BLaER1 treated with 17β-estradiol and CSF1 and Interleukin-3, amounts not matched to agents 10 nM and 100 nM (cell line): ENCODE measurements at regions not wholly inside any gene's neighbourhood (a gene's known extent, or its start where the extent isn't known, plus 50 kb on each side); places are given as distances from the start of the nearest gene placed in this dataset.

Experiments
- H3K27ac ChIP-seq, 11 experiments: shearing (Covaris generic); formaldehyde crosslinking; 2 replicates each; pipeline ENCODE4 v1.8.1; 2022
- H3K27me3 ChIP-seq, 11 experiments: shearing (Covaris generic); formaldehyde crosslinking; 2 replicates each; pipeline ENCODE4 v1.8.1; 2022
- H3K36me3 ChIP-seq, 11 experiments: shearing (Covaris generic); formaldehyde crosslinking; 2 replicates each; pipeline ENCODE4 v1.8.1; 2022
- H3K4me1 ChIP-seq, 10 experiments: shearing (Covaris generic); formaldehyde crosslinking; 2 replicates each; pipeline ENCODE4 v1.8.1; 2022
- H3K4me2 ChIP-seq, 11 experiments: shearing (Covaris generic); formaldehyde crosslinking; 2 replicates each; pipeline ENCODE4 v1.8.1; 2022
- H3K4me3 ChIP-seq, 10 experiments: shearing (Covaris generic); formaldehyde crosslinking; 2 replicates each; pipeline ENCODE4 v1.8.1; 2022
- H3K9ac ChIP-seq, 11 experiments: shearing (Covaris generic); formaldehyde crosslinking; 2 replicates each; pipeline ENCODE4 v1.8.1; 2022
- H3K9me3 ChIP-seq, 11 experiments: shearing (Covaris generic); formaldehyde crosslinking; replicated peaks in 1 of 11; 2 replicates each; pipeline ENCODE4 v1.8.1; 2022
- H4K20me1 ChIP-seq, 11 experiments: shearing (Covaris generic); formaldehyde crosslinking; 2 replicates each; pipeline ENCODE4 v1.8.1; 2022
- Cebpa-rat ChIP-seq, 11 experiments: shearing (Covaris generic); IDR thresholded peaks; 2 replicates each; pipeline ENCODE4 v1.8.1; 2022

DNA sequence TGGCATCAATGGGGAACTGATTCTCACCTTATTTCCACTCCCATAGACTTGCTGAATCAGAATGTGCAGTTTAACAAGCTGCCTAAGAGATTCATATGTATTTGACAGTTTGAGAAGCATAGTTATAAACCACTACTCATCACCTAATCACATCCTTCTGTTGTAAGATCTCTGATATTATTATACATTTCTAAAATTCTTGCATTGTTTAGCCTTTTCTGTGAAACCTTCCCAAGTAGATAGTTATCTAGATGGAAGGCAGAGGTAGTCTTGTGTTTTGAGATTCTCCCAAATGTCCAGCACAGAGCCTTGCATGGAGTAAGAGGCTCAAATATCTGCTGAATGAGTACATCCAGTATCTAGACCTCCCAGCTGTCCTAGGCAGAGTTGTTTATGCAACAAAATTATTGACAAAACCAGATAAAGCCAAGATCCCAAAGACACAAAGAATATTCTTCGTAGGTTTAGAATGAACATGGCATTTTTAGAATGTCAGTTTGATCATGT is 227.3 kb downstream of the KDR start:
- no peak for TF ChIP-seq Cebpa-rat (IDR thresholded peaks at IDR 0.05)
- Histone ChIP-seq H4K20me1 (no peaks in the 10 kb centered on the region), H3K4me1 (peaks cover 0 to 10% (median 7%) of the 10 kb centered on the region in 10 experiments; a peak in 9 of 20 replicates), H3K9ac (no peak overlapping the region), H3K27me3 (no peaks in the 10 kb centered on the region), H3K36me3 (no peaks in the 10 kb centered on the region), H3K9me3 (peaks cover 0 to 22% (median 15%) of the 10 kb centered on the region in 11 experiments; a peak in 14 of 22 replicates), H3K27ac (no peak overlapping the region), H3K4me3 (no peak overlapping the region), H3K4me2 (no peak overlapping the region)

DNA sequence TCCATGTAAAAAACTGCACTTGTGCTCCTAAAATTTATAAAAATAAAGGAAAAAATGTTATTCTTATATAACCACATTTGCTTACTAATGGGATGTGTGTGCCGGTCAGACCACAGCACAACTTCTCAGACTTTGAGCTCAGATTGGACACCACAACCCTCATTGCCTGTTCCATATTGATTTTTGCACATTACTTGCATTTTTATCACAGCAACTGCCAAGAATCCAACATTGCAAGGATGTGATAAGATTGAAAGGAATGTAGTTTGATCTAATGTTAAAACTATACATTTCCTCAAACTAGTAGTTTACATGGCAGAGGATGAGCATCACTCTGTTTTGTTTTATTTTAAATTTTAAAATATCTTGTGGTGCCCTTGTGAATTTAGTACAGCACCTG is 227.8 kb downstream of the KDR start:
- no peak for TF ChIP-seq Cebpa-rat (IDR thresholded peaks at IDR 0.05)
- peaks cover 0 to 10% (median 7%) of the 10 kb centered on the region in 10 experiments; a peak in 9 of 20 replicates for H3K4me1 ChIP-seq
- H3K4me2 ChIP-seq = no peak overlapping the region
- H3K27ac ChIP-seq = no peak overlapping the region
- H3K36me3 ChIP-seq = no peaks in the 10 kb centered on the region
- no peaks in the 10 kb centered on the region for H3K27me3 ChIP-seq
- H3K4me3 ChIP-seq = no peak overlapping the region
- H4K20me1 ChIP-seq = no peaks in the 10 kb centered on the region
- H3K9ac ChIP-seq = no peak overlapping the region
- H3K9me3 ChIP-seq = peaks cover 0 to 22% (median 14%) of the 10 kb centered on the region in 11 experiments; a peak in 13 of 22 replicates

DNA sequence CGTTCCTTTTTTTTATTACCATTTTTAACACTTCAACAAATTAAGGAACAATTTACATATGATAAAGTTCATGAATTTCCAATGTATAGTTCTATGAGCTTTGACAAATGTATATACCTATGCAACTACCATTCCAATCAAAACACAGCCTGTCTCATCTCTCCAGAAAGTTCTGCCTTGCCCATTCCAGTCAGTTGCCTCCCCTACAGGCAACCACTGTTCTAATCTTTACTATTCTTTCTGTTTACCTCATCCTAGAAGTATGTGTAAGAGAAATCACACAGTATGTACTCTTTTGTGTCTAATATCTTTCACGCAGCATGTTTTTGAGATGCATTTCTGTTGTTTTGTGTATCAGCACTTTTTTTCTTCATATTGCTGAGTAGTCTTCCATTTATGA is 224.9 kb downstream of the KIT start:
- Histone ChIP-seq H3K9ac (no peak overlapping the region), H3K4me3 (no peak overlapping the region), H3K4me1 (peaks cover 0 to 4% (median 0%) of the 10 kb centered on the region in 10 experiments; a peak in 1 of 20 replicates), H3K27ac (no peak overlapping the region), H3K4me2 (no peak overlapping the region), H3K9me3 (no peaks in the 10 kb centered on the region), H3K27me3 (no peaks in the 10 kb centered on the region), H3K36me3 (no peaks in the 10 kb centered on the region), H4K20me1 (no peaks in the 10 kb centered on the region)
- no peak for TF ChIP-seq Cebpa-rat (IDR thresholded peaks at IDR 0.05)

DNA sequence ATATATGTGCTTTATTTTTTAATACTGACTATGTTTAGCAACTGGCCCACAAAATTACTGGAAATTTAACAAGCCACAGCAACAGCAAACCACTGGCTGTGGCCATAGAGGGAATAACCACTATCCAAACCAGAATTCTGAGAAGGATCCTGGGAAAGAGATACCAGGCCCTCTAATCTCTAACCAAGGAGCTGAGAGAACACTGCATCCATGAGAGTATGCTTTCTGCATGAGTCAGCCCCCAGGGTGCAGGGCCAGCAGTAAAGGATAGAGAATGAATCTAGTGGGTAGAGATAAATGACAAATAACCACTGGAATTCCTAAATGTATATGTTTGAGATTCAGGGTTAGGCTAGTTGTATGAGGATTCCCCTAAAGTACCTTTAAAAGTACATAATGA is 221.8 kb downstream of the KIT start:
- Histone ChIP-seq H3K36me3 (no peaks in the 10 kb centered on the region), H3K4me2 (no peak overlapping the region), H4K20me1 (no peaks in the 10 kb centered on the region), H3K9me3 (peaks cover 0 to 4% (median 0%) of the 10 kb centered on the region in 11 experiments; a peak in 1 of 22 replicates), H3K4me1 (peaks cover 0 to 4% (median 0%) of the 10 kb centered on the region in 10 experiments; a peak in 1 of 20 replicates), H3K4me3 (no peak overlapping the region), H3K27me3 (no peaks in the 10 kb centered on the region), H3K27ac (no peak overlapping the region), H3K9ac (no peak overlapping the region)
- no peak for TF ChIP-seq Cebpa-rat (IDR thresholded peaks at IDR 0.05)

DNA sequence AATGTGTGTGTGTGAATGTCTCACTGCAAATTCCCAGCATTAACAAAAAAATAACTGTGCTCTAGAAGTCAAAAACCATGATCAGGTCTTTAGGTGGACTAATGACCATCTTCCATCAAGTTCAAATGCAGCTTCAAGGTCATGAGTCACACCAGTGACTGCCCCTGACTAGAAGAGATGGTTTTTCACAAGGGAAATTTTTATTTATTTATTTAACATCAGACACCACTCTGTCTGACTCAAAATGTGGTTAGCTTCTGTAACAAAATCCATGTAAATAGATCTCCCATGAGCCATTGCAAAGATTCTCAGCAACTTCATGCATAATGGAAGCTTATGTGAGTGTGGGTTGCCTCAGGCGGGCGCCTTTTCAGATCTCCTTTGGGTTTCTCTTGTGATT is 219.2 kb downstream of the KIT start:
- H3K4me2 ChIP-seq = no peak overlapping the region
- no peaks in the 10 kb centered on the region for H3K36me3 ChIP-seq
- no peak for TF ChIP-seq Cebpa-rat (IDR thresholded peaks at IDR 0.05)
- no peak overlapping the region for H3K4me3 ChIP-seq
- H3K4me1 ChIP-seq = peaks cover 0 to 4% (median 0%) of the 10 kb centered on the region in 10 experiments; a peak in 1 of 20 replicates
- H3K9me3 ChIP-seq = peaks cover 0 to 4% (median 0%) of the 10 kb centered on the region in 11 experiments; a peak in 1 of 22 replicates
- no peak overlapping the region for H3K27ac ChIP-seq
- H3K9ac ChIP-seq = no peak overlapping the region
- H4K20me1 ChIP-seq = no peaks in the 10 kb centered on the region
- H3K27me3 ChIP-seq = no peaks in the 10 kb centered on the region

DNA sequence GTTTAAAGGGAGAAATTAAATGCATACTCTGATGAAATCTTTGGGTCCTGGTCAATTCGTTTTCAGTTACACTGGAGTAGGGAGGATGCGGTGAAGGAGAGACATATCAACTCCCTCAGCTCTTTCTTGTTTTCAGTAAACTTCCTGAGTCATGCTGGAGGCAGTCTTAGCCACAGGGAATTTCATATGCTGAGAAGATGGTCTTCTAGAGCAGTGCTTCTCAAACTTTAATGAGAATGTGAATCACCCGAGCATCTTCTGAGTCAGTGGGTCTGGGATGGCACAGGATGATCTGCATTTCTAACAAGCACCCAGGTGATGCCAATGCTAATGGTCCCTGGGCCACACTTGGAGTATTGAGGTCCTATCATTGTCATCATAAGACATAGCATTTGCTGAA is 214.5 kb downstream of the KIT start:
- Histone ChIP-seq H3K27ac (no peak overlapping the region), H3K9me3 (peaks cover 0 to 15% (median 0%) of the 10 kb centered on the region in 11 experiments; a peak in 3 of 22 replicates), H3K4me3 (no peak overlapping the region), H3K9ac (no peak overlapping the region), H4K20me1 (no peaks in the 10 kb centered on the region), H3K4me1 (no peaks in the 10 kb centered on the region), H3K36me3 (no peaks in the 10 kb centered on the region), H3K4me2 (no peak overlapping the region), H3K27me3 (no peaks in the 10 kb centered on the region)
- no peak for TF ChIP-seq Cebpa-rat (IDR thresholded peaks at IDR 0.05)

DNA sequence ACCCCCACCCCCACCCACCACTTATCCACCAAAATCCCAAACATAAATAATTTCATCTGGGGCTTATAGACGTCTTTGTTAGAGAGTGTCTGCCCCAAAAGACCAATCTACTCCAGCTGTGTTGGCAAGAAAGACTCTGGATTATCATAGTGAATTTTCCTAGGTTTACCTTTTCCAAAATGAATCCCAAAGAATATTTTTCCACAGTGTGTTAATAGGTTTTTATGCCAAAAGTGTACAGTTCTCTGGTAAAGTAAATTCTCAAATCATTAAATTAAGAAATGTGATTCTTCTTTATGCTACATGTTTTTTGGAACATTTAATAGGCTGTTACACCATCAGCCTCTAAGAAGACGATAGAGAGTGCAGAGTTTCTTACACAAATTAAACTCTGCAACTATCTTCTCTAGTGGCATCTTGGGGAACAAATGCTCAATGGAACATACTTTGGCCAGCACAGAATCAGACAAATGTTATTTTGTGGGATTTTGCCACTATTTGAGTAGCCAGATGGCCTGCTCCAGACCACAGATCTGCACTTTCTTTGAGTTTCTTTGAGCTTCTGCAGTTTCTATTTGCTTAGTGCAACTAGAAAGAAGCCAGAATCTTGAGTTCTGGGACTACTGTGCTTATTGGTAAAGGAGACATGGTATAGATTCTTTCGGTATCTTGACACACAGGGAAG is 206.0 kb downstream of the KIT start:
- no peak overlapping the region for H3K9ac ChIP-seq
- H3K4me1 ChIP-seq = no peaks in the 10 kb centered on the region
- H3K4me3 ChIP-seq = no peak overlapping the region
- H3K36me3 ChIP-seq = no peaks in the 10 kb centered on the region
- H3K27me3 ChIP-seq = no peaks in the 10 kb centered on the region
- H3K9me3 ChIP-seq = peaks cover 0 to 10% (median 0%) of the 10 kb centered on the region in 11 experiments; a peak in 2 of 22 replicates
- no peaks in the 10 kb centered on the region; a peak in 1 of 22 replicates for H4K20me1 ChIP-seq
- no peak overlapping the region for H3K27ac ChIP-seq
- no peak overlapping the region for H3K4me2 ChIP-seq
- TF ChIP-seq Cebpa-rat (IDR thresholded peaks at IDR 0.05) = no peak

DNA sequence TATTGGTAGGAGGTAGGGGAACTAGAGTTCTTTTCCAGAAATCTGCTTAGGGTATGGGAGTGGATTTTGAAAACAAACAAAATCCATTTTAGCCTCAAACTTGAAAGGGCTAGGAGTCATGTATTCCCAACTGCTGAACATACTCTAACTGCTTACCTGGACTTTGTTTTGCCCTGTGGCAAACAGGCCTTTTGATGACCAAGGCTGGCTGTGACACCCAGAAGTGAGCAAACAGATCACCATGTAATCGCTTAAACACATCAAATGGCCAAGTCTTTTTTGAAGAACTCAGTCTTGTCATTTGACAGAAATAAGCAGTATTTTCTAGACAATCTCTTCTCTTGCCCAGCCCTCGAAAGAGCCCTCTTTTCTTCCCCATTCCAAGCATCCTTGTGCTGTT is 203.4 kb downstream of the KIT start:
- H3K9ac ChIP-seq = no peak overlapping the region
- TF ChIP-seq Cebpa-rat (IDR thresholded peaks at IDR 0.05) = no peak
- H4K20me1 ChIP-seq = no peaks in the 10 kb centered on the region; a peak in 1 of 22 replicates
- no peaks in the 10 kb centered on the region for H3K27me3 ChIP-seq
- no peak overlapping the region for H3K27ac ChIP-seq
- H3K4me1 ChIP-seq = no peaks in the 10 kb centered on the region
- H3K36me3 ChIP-seq = no peaks in the 10 kb centered on the region
- peaks cover 0 to 10% (median 0%) of the 10 kb centered on the region in 11 experiments; a peak in 2 of 22 replicates for H3K9me3 ChIP-seq
- H3K4me3 ChIP-seq = no peak overlapping the region
- no peak overlapping the region for H3K4me2 ChIP-seq

DNA sequence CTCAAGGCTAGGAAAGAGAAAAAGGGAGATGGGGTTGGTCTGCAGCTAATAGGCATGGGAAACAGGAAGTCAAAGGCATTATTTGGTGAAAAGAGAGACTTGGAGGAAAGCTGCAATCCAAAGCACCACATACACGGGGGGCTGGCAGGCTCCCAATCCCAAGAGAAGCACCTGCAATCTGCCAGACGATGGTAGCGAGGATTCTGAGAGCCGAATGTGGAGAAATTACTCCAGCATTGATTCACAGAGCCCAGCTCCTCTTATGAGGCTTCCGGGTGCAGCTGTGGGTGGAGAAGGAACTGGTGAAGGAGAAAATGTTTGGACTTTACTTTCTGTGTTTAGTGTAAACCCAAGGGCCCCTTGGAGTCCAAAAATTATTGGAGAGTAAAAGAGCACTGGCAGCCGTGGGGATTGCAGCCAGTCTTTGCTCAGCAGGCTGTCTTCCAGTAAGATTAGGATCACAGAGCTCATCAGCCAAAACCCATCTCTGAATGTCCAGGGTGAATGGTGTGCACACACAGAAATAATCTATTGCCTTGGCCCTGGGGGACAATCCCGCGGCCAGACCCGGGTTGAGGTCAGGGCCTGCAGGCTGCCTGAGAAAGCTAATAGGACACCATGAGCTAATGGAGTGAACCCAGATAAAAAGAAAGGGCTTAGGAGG is 197.6 kb downstream of the KIT start:
- Histone ChIP-seq H3K4me3 (no peak overlapping the region), H3K4me2 (no peak overlapping the region), H3K9me3 (peaks cover 0 to 5% (median 0%) of the 10 kb centered on the region in 11 experiments; a peak in 2 of 22 replicates), H3K27ac (no peak overlapping the region), H3K9ac (no peak overlapping the region), H4K20me1 (no peaks in the 10 kb centered on the region), H3K27me3 (no peaks in the 10 kb centered on the region), H3K36me3 (no peaks in the 10 kb centered on the region), H3K4me1 (no peaks in the 10 kb centered on the region)
- TF ChIP-seq Cebpa-rat (IDR thresholded peaks at IDR 0.05) = no peak
